WERI-Rb-1 (cell line): ENCODE measurements at regions not wholly inside any gene's neighbourhood (a gene's known extent, or its start where the extent isn't known, plus 50 kb on each side); places are given as distances from the start of the nearest gene placed in this dataset.

Source experiments
- DNase-seq: peaks from one replicate; pipeline ENCODE4 v3.0.0-alpha.2; 2020
- H3K27ac ChIP-seq: fragments of 250-450 bp; sonication (Bioruptor Pico); 2 replicates; pipeline ENCODE4 v1.5.1; 2020; ENCODE audit warnings: mild to moderate bottlenecking, moderate library complexity
- H3K27me3 ChIP-seq: fragments of 250-450 bp; sonication (Bioruptor Pico); 2 replicates; pipeline ENCODE4 v1.5.1; 2021; ENCODE audit warnings: mild to moderate bottlenecking, low read depth, moderate library complexity; ENCODE audit not compliant: insufficient read depth, severe bottlenecking
- H3K36me3 ChIP-seq: fragments of 250-450 bp; sonication (Bioruptor Pico); 2 replicates; pipeline ENCODE4 v1.5.1; 2020; ENCODE audit warnings: mild to moderate bottlenecking, moderate library complexity
- H3K4me3 ChIP-seq: 2 replicates; pipeline ENCODE4 v1.5.1; 2011; ENCODE audit warnings: low read depth, mild to moderate bottlenecking, control low read depth, low read length
- H3K9me3 ChIP-seq: fragments of 250-450 bp; sonication (Bioruptor Pico); 2 replicates; pipeline ENCODE4 v1.5.1; 2021; ENCODE audit warnings: mild to moderate bottlenecking, moderate library complexity; ENCODE audit not compliant: severe bottlenecking
- TF ChIP-seq, protein P1 (sequence below): IDR thresholded peaks from 2 replicates; pipeline ENCODE4 v1.5.1; 2011; ENCODE audit warnings: low read depth, mild to moderate bottlenecking, control low read depth, inconsistent platforms, low read length

DNA sequence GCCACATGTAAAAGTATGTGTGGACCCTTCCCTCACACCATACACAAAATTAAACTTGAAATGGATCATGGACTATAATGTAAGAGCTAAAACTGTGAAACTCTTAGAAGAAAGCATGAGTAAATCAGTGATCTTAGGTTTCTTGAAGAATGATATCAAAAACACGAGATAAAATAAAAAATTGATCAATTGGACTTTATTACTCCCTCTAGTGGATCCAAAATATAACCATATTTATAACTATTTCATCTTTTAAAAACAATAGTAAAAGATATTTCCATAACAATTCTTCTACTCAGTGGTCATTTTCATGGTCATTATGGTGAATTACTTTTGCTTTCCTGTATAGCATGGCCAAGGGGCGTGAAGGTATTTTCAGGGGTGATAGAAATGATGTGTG, 174.6 kb upstream of the LSM14A start:
- no peak for DNase-seq
- Histone ChIP-seq H3K27me3 (no peaks in the 10 kb centered on the region), H3K36me3 (no peaks in the 10 kb centered on the region), H3K4me3 (no peak overlapping the region), H3K9me3 (no peaks in the 10 kb centered on the region), H3K27ac (no peak overlapping the region)
- TF ChIP-seq, protein P1, sequence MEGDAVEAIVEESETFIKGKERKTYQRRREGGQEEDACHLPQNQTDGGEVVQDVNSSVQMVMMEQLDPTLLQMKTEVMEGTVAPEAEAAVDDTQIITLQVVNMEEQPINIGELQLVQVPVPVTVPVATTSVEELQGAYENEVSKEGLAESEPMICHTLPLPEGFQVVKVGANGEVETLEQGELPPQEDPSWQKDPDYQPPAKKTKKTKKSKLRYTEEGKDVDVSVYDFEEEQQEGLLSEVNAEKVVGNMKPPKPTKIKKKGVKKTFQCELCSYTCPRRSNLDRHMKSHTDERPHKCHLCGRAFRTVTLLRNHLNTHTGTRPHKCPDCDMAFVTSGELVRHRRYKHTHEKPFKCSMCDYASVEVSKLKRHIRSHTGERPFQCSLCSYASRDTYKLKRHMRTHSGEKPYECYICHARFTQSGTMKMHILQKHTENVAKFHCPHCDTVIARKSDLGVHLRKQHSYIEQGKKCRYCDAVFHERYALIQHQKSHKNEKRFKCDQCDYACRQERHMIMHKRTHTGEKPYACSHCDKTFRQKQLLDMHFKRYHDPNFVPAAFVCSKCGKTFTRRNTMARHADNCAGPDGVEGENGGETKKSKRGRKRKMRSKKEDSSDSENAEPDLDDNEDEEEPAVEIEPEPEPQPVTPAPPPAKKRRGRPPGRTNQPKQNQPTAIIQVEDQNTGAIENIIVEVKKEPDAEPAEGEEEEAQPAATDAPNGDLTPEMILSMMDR: no peak

DNA sequence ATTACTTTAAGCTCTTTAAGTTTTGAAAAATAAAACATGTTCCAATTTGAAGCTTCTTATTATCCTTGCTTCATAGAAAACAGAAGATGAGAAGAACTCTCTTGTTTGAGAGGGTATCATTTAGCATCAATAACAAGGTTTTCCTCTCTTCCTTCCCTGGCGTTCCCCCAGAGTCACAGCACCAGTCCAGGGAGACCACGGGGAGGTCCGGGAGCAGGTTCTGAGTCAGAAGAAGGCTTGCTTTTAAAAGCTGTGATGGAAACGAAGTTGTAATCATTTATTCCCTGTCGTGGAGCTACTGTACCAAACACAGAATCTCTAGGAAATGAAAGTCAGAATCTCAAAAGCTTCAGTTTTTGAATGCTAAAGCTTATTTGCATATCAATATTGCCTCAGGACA, 174.0 kb upstream of the LSM14A start:
- no peak overlapping the region for H3K27ac ChIP-seq
- no peaks in the 10 kb centered on the region for H3K36me3 ChIP-seq
- TF ChIP-seq, protein P1: no peak
- no peaks in the 10 kb centered on the region for H3K27me3 ChIP-seq
- no peaks in the 10 kb centered on the region for H3K9me3 ChIP-seq
- no peak overlapping the region for H3K4me3 ChIP-seq
- DNase-seq: no peak

DNA sequence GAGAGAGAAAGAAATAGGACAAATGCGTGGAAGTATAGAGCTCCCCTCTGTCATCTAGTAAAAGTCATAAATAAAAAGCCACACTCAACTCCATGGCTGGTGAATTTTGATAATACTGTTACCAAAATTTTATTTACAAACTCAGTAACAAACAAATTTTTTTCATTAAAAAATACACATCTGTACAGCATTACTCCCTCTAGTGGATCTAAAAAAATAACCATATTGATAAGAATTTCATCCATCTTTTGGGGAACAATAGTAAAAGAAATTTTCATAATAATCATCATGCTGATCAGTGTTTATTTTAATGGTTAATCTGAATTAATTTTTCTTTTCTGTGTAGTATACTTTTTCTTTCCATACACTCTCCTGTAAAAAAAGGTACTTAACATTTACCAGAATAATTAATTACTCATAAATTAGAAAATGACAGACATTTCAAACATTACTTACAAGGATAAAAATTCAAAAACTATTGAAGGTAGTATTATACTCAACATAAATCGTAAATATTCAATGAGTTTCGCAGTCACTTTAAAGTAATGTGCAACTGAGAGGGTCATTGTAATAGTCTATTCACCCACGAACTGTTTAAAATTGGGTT, 173.5 kb upstream of the LSM14A start:
- H3K27ac ChIP-seq: no peak overlapping the region
- H3K4me3 ChIP-seq: no peak overlapping the region
- H3K36me3 ChIP-seq: no peaks in the 10 kb centered on the region
- H3K27me3 ChIP-seq: no peaks in the 10 kb centered on the region
- no peaks in the 10 kb centered on the region for H3K9me3 ChIP-seq
- DNase-seq: no peak
- TF ChIP-seq, protein P1: no peak

DNA sequence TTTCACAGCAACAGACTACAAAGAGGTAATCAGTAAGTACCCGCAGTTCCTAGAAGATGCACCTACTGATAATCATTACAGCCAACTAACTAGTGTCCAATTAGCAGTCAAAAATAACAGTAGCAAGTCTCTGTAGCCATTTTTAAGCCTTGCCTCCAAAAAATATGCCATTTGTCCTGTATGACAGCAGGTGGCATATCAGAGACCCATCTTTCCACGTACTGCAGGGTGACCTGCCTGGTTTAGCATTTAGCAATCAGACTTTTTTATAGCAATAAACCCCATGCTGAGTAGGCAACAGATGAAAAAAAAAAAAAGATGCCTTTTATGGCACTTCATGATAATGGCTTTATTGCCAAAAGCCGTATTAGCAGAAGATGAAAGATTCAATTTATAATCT, 155.3 kb upstream of the LSM14A start:
- H3K36me3 ChIP-seq: no peaks in the 10 kb centered on the region
- TF ChIP-seq, protein P1: no peak

DNA sequence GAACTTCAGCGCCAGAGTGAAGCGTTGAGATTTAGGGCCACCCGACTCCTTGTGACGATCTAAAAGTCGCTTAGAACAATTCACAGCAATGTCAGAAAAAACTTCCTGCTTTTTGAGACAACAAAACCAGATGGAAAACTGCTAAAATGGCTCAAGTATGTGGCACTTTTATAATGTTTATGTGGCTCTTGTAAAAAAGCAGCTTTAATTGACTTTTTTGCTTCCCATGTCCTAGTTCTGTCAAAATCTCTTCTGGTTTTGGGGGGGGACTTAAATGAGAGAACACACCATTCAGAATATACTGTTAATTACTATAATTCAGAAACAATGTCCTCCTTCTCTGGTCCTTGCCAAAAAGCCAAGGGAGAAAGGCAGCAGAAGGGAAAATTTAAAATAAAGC, 154.7 kb upstream of the LSM14A start:
- H3K4me3 ChIP-seq: no peak overlapping the region
- H3K9me3 ChIP-seq: no peaks in the 10 kb centered on the region
- no peaks in the 10 kb centered on the region for H3K36me3 ChIP-seq
- no peak overlapping the region for H3K27ac ChIP-seq
- DNase-seq: no peak
- TF ChIP-seq, protein P1: no peak
- H3K27me3 ChIP-seq: no peaks in the 10 kb centered on the region

More for the DNA sequence above, 155.3 kb upstream of the LSM14A start:
- H3K9me3 ChIP-seq: no peaks in the 10 kb centered on the region
- H3K27ac ChIP-seq: no peak overlapping the region
- H3K4me3 ChIP-seq: no peak overlapping the region
- DNase-seq: no peak
- H3K27me3 ChIP-seq: no peaks in the 10 kb centered on the region

DNA sequence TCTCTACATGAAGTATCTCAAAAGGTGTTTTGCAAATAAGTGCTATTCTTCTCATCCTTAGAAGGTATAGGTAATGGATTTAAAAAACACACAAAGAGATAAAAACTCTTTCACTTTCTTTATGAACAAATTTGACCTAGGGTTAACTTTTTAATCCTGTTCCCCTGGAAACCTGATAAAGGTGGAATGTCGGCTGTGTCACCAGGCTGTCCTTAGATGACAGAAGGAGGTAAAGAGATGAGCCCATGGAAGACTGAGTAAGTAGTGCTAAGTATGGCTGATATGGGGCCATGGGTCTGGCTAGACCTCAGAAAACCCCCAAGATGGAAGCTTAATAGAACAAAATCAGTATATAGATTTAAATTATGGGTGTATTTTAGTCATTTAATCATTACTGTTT, 153.8 kb upstream of the LSM14A start:
- Histone ChIP-seq H3K27me3 (no peaks in the 10 kb centered on the region), H3K36me3 (no peaks in the 10 kb centered on the region), H3K27ac (no peak overlapping the region), H3K4me3 (no peak overlapping the region), H3K9me3 (peaks cover 4% of the 10 kb centered on the region)
- DNase-seq: no peak
- TF ChIP-seq, protein P1: no peak
